ENCODE measurements at regions not wholly inside any gene's neighbourhood (a gene's known extent, or its start where the extent isn't known, plus 50 kb on each side); places are given as distances from the start of the nearest gene placed in this dataset.

DNA sequence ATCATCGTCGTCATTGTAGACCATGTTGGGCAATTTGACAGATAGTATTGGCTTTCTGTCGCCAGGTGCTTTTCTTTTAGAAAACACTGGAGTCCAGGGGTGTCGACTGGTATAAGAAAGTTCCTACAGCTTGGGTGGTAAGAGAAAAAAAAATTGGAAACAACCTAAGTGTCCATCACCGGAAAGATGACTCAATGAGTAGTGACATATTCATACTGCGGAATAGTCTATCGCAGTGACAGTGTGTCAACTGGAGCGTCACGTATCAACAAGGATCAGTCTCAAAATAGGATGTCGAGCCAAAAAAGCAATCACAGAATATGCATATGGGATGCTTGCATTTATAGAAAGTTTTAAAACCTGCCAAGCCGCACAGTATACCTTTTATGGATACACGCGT, 157.6 kb downstream of the MN1 start:
- no peak for TF ChIP-seq EZH2 (IDR thresholded peaks at IDR 0.05; ENCODE audit: insufficient read depth, low read length)
- TF ChIP-seq, protein P1, sequence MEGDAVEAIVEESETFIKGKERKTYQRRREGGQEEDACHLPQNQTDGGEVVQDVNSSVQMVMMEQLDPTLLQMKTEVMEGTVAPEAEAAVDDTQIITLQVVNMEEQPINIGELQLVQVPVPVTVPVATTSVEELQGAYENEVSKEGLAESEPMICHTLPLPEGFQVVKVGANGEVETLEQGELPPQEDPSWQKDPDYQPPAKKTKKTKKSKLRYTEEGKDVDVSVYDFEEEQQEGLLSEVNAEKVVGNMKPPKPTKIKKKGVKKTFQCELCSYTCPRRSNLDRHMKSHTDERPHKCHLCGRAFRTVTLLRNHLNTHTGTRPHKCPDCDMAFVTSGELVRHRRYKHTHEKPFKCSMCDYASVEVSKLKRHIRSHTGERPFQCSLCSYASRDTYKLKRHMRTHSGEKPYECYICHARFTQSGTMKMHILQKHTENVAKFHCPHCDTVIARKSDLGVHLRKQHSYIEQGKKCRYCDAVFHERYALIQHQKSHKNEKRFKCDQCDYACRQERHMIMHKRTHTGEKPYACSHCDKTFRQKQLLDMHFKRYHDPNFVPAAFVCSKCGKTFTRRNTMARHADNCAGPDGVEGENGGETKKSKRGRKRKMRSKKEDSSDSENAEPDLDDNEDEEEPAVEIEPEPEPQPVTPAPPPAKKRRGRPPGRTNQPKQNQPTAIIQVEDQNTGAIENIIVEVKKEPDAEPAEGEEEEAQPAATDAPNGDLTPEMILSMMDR (IDR thresholded peaks at IDR 0.05; ENCODE audit: insufficient read depth, low read depth, low read length) = no peak

Data from astrocyte (in vitro differentiated cells and primary cell).